ENCODE measurements at regions not wholly inside any gene's neighbourhood (a gene's known extent, or its start where the extent isn't known, plus 50 kb on each side); places are given as distances from the start of the nearest gene placed in this dataset.

DNA sequence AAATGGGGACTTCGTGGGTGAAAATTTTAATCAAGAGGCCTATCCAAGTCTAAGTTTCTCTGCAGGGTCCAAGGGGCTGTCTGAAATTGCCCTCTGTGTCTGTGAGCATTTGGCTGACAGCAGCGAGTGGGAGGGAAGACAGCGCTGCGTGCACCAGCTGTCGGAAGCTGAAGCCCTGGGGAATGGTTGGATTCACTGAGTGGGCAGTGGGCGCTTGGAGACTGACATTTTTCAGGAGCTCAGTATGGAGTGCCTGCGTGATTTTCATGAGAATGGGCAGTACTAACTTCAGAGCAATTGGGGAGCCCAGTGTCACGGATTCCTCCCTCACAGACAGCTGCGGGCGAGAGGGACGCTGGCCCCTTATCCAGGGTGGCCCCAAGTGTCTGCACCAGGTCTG lies 388.8 kb upstream of the B3GAT1 start:
- DNase-seq (ENCODE audit: low spot score): no peak

DNA sequence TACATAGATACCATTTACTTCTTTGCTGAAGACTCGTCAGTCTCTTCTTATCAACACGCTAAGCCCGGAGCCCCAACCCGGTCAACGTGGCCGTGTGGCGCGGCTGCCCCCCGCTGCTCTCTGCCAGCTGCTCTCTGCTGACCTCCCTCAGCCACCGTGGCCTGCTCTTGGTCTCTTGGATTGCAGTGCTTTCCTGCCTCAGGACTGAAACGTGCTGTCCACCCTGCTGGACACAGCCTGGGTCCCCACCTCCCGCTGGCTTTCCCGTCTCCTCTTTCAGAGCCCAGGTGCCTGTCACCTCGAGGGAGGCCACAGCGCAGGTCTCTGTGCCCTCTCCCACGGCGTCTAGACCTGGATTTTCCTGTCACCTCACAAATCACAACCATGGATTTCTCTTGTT lies 388.1 kb upstream of the B3GAT1 start:
- no peak for DNase-seq (ENCODE audit: low spot score)

DNA sequence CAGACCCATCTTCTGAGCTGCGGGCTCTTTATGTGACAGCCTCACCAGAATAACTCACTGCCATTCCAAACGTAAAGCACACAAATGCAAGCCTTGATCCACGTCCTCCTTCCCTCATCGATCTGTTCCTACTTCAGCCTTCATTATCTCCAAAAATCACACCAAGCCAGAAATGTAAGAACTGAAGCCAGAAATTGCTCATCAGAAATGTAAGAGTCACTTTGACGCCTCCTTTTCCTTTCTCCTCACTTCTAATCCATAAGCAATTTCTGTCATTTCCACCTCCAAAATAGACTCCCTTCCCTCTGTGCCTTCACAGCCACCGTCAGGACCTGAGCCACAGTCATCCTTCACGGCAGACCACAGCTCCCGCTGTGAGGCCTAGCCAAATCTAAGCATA lies 387.3 kb upstream of the B3GAT1 start:
- DNase-seq (ENCODE audit: low spot score): no peak

GRCh38 chr11:134797411-134798089 lies 385.5 kb upstream of the B3GAT1 start:
- DNase-seq (ENCODE audit: low spot score): no peak

DNA sequence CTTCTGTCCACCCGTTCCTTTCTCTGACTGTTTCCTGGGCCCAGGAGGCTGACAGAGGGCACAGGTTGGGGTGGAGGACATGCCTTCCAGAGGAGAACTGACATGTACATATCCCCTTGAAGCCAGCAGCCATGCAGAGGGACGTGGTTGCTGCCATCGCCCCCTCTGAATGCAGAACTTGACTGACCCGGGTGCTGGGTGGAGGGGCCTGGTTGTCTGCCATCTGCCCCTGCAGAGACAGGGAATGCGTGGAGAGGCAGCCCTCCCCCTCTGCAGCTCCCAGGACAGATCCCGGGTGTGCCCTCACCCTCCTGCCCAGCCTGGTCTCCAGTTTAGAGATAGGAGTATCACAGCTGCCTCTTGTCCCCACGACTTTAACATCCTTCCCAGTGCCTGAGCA lies 383.0 kb upstream of the B3GAT1 start:
- no peak for DNase-seq (ENCODE audit: low spot score)

DNA sequence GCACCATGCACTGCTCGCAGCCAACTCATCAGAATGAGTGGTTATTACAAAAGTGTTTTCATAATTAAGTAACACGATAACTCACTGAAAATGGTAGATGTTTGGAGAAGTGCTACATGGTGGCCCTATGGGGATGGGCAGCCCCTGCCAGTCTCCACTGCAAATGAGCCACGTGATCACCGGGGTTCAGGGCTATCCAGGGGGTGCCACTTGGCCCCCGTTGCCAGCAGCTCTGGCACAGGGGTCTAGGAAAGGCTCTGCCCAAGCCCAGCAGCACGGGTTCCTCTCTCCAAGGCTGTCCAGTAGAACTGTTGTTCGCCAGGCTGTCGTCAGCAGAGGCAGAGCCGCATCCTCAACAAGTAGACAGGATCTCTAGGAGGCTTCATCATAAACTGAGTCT lies 382.1 kb upstream of the B3GAT1 start:
- DNase-seq (ENCODE audit: low spot score): no peak

- DNase-seq (ENCODE audit: low spot score): no peak
Observed at GRCh38 chr11:134792677-134793076, 380.6 kb upstream of the B3GAT1 start.

GRCh38 chr11:134792044-134792443 lies 380.0 kb upstream of the B3GAT1 start:
- no peak for DNase-seq (ENCODE audit: low spot score)

DNA sequence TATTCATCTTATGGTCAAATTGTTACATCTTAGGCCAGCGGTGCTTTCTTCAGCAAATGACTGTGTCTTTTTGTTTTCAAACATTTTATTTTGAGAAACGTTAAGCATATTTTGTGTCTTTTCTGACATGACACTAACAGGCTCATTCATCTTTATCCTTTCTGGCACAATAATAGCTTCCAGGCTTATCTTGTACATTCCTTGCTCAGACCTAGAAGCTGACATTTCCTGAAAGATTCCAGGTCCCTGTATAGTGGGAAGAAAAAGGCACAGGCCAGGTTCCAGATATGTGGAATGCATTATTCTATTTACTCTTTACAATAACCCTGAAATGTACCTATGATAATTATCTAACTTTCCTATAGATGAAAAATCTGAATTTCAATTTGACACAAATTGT lies 379.1 kb upstream of the B3GAT1 start:
- no peak for DNase-seq (ENCODE audit: low spot score)

DNA sequence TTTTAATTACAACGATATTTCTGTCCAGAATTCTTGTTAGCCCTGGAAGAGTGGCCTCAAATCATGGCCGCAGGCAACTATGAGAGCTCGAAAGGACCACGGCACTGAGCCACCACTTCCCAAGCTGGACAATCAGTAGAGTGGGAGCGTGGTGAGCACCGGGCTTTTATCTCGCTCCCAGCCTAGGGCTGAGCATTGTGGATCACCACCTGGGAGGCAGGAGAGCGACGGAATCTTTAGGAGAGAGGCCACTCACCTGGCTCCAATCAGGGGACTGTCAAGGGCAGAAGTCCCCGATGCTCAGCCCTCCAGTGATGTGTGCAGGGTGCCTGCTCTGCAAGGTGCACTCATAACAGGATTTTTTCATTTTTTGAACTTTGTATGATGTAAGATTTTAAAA lies 377.1 kb upstream of the B3GAT1 start:
- no peak for DNase-seq (ENCODE audit: low spot score)

DNA sequence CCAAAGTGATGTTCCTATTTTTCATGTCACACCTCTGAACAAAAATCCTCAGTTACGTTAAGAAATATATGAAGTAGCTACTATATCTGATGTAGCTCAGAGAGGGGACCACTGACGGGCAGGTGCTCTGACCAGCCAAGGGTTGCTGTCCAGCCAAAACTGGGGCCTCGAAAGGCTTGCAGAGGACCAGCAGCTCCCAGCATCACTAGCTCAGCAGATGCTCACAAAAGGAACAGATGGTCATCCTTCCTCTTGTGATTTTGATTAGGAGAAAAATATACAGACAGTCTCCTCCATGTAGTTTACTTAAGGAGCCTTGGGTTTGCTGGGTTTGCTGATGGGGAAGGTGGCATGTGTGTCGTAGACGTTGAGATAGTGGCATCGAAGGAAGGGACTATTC lies 374.6 kb upstream of the B3GAT1 start:
- no peak for DNase-seq (ENCODE audit: low spot score)

DNA sequence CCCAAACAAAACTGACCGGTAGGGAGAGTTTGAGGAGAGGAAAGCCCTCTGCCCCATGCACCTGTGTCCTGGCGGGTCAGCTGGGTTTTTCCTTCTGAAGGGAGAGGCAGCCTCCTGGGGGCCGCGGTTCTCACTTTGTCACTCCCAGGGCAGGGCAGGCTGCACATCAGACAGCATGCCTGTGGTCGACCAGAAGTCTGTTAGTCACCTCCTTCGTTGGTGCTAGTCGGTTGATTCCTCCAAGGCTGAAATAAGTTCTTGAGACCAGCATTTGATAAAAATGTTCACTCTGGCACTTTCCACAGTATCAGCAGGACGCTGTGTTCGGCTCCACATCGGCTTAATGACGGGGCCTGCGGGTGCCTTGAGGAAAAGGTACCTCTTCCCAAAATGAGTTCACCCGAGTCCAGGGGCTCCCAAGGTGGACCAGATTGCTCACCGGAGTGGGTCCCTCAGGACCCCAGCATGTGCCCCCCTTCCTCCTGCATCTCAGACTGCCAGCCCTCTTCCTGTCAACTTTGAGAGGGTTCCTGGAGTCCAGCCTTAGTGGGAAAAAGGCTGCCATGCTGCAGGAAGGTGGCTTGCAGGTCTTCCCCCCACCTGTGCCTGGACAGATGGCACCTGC lies 373.7 kb upstream of the B3GAT1 start:
- no peak for DNase-seq (ENCODE audit: low spot score)

GRCh38 chr11:134785059-134785458 lies 373.0 kb upstream of the B3GAT1 start:
- no peak for DNase-seq (ENCODE audit: low spot score)

DNA sequence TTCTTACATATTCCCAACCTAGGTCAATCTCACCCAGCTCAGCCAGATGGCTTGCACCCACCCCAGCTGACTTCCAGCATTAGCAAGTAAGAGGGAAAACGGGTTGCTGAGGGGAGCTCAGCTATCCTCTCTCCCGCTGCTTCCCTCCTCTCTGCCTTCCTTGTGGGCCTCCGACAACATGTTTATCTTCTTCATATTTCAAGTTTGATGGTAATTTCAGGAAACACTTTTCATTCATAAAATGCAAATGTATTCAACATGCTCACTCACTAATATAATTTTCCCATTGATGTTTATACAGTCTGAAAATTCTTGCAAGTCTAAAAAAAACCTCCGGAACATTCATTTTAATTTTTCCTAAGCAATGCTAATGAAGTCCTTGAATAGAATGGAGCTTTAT lies 372.5 kb upstream of the B3GAT1 start:
- no peak for DNase-seq (ENCODE audit: low spot score)

GRCh38 chr11:134784046-134784445 lies 372.0 kb upstream of the B3GAT1 start:
- DNase-seq (ENCODE audit: low spot score): no peak

DNA sequence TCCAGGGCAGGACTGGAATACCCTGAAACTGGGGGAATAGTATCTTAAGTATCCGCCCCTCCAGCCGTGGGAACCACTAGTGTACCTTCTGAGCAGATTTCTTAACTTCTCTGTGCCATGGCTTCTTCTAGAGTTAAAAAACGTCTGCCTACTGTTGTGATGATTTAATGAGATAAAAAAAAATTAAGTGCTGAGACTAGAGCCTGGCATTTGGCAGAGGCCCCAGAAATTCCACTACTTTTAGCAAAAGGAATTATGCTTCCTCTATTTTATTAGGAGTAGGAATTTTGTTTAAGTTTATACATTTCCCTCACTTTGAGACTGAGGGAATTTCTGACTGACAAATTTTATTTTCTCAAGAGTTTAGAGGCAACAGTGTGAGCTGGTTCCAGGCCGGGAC lies 371.2 kb upstream of the B3GAT1 start:
- DNase-seq (ENCODE audit: low spot score): no peak

- no peak for DNase-seq (ENCODE audit: low spot score)
Observed at GRCh38 chr11:134781380-134781866, 369.4 kb upstream of the B3GAT1 start.

DNA sequence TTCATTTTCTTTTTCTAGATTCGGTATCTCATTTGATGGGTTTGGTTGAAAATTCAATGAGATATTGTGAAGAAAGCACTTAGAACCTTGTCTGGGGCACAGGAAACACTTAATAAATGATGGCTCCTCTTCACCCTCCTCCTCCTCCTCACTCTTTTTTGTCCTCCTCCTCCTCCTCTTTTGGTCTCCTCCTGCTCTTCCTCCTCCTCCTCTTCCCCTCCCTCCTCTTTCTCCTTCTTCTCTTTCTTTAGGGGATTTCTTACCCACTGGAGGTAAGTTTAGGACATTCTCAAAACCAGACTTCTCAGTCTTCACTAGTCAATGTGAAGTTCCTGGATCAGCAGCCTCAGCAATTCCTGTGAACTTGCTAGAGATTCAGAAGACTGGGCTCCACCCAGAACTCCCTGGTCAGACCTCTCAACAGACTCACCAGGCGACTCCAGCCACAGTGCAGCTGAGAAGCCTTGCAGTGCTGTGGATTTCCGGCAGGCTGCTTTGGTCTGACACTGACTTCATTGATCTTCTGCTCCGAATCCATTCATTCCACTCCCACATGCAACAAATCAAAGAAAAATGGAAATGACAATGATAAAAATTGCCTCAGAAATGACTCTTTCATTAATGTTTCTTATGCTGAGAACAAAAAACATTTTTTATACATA lies 368.6 kb upstream of the B3GAT1 start:
- no peak for DNase-seq (ENCODE audit: low spot score)

GRCh38 chr11:134779179-134779578 lies 367.1 kb upstream of the B3GAT1 start:
- DNase-seq (ENCODE audit: low spot score): no peak

- DNase-seq (ENCODE audit: low spot score): no peak
Observed at GRCh38 chr11:134768463-134768862, 356.4 kb upstream of the B3GAT1 start.

DNA sequence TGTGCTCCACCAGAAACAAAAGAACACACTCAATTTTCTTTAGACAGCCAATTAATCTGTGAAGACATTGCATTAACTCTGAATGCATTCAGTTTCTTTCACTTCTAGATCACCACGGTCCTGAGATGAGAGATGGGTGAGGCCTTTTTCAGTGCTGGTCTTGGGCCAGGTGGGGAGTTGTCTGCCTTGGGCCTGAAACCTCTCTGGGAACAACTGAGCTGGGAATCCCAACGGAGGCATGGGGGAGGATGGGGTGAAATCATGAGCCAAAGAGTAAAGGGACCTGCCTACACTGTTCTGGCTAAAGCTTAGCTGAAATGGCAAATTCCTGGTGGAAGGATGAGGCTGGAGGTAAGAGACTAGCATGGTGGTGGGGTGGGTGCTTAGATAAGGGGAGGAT lies 353.5 kb upstream of the B3GAT1 start:
- DNase-seq (ENCODE audit: low spot score): no peak

- no peak for DNase-seq (ENCODE audit: low spot score)
Observed at GRCh38 chr11:134764966-134765365, 352.9 kb upstream of the B3GAT1 start.

DNA sequence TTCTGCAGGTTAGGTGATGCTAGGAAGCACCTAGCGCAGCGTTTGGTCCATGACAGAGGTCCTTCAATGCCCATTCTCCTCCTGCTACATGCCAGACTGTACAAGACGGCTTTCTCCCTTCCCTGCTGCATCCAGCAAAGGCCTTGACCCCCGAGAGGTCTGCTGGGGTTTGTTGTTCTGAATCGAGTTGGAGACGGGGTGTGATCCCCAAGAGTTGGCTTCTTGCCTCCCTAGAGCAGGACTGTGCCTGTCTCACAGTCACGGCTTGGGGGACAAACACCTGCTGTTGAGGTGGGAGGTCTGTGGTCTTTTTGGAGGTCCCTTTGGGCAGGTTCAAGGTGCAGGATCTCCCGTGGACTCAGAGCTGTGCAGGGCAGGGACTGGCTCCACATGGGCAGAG lies 352.3 kb upstream of the B3GAT1 start:
- no peak for DNase-seq (ENCODE audit: low spot score)

GRCh38 chr11:134763030-134763388 lies 351.0 kb upstream of the B3GAT1 start:
- no peak for DNase-seq (ENCODE audit: low spot score)
